ENCODE measurements at regions not wholly inside any gene's neighbourhood (a gene's known extent, or its start where the extent isn't known, plus 50 kb on each side); places are given as distances from the start of the nearest gene placed in this dataset.

- peaks cover 3% of the 10 kb centered on the region for H3K4me1 Mint-ChIP-seq (ENCODE audit: low read depth)
- H3K27ac Mint-ChIP-seq, result no peak overlapping the region
- H3K4me3 Mint-ChIP-seq (ENCODE audit: low read depth), result no peak overlapping the region
- no peaks in the 10 kb centered on the region for H3K36me3 Mint-ChIP-seq (ENCODE audit: insufficient read depth)
- no peak for TF ChIP-seq CTCF (IDR thresholded peaks at IDR 0.05; ENCODE audit: unreplicated experiment)
- H3K9me3 Mint-ChIP-seq (ENCODE audit: low read depth), result no peaks in the 10 kb centered on the region
- no peak for DNase-seq (ENCODE audit: low spot score, unreplicated experiment)
- H3K27me3 Mint-ChIP-seq, result no peaks in the 10 kb centered on the region
Observed at GRCh38 chr18:27750923-27751322, 426.0 kb downstream of the CDH2 start.

GRCh38 chr18:27750014-27750413, 426.9 kb downstream of the CDH2 start:
- peak; percentile 72 for TF ChIP-seq CTCF (IDR thresholded peaks at IDR 0.05; ENCODE audit: unreplicated experiment)
- peak; percentile 25 for DNase-seq (ENCODE audit: low spot score, unreplicated experiment)
- Mint-ChIP-seq H3K27me3 (no peaks in the 10 kb centered on the region), H3K4me1 (ENCODE audit: low read depth) (peaks cover 3% of the 10 kb centered on the region), H3K36me3 (ENCODE audit: insufficient read depth) (no peaks in the 10 kb centered on the region), H3K27ac (peak overlapping the region; percentile 14), H3K4me3 (ENCODE audit: low read depth) (no peak overlapping the region), H3K9me3 (ENCODE audit: low read depth) (no peaks in the 10 kb centered on the region)

GRCh38 chr18:27749194-27749593, 427.7 kb downstream of the CDH2 start:
- Mint-ChIP-seq H3K9me3 (ENCODE audit: low read depth) (no peaks in the 10 kb centered on the region), H3K36me3 (ENCODE audit: insufficient read depth) (no peaks in the 10 kb centered on the region), H3K27me3 (no peaks in the 10 kb centered on the region), H3K4me3 (ENCODE audit: low read depth) (no peak overlapping the region), H3K27ac (no peak overlapping the region), H3K4me1 (ENCODE audit: low read depth) (peaks cover 3% of the 10 kb centered on the region)
- TF ChIP-seq CTCF (IDR thresholded peaks at IDR 0.05; ENCODE audit: unreplicated experiment), result no peak
- no peak for DNase-seq (ENCODE audit: low spot score, unreplicated experiment)

GRCh38 chr18:27746241-27746640, 430.7 kb downstream of the CDH2 start:
- no peak for TF ChIP-seq CTCF (IDR thresholded peaks at IDR 0.05; ENCODE audit: unreplicated experiment)
- peaks cover 3% of the 10 kb centered on the region for H3K4me1 Mint-ChIP-seq (ENCODE audit: low read depth)
- H3K9me3 Mint-ChIP-seq (ENCODE audit: low read depth), result peaks cover 3% of the 10 kb centered on the region
- no peaks in the 10 kb centered on the region for H3K27me3 Mint-ChIP-seq
- H3K4me3 Mint-ChIP-seq (ENCODE audit: low read depth), result no peak overlapping the region
- no peak overlapping the region for H3K27ac Mint-ChIP-seq
- DNase-seq (ENCODE audit: low spot score, unreplicated experiment), result no peak
- peaks cover 1% of the 10 kb centered on the region for H3K36me3 Mint-ChIP-seq (ENCODE audit: insufficient read depth)

GRCh38 chr18:27735117-27735516, 441.8 kb downstream of the CDH2 start:
- H3K27ac Mint-ChIP-seq, result no peak overlapping the region
- H3K9me3 Mint-ChIP-seq (ENCODE audit: low read depth), result no peaks in the 10 kb centered on the region
- no peak for TF ChIP-seq CTCF (IDR thresholded peaks at IDR 0.05; ENCODE audit: unreplicated experiment)

More at GRCh38 chr18:27735117-27735516, 441.8 kb downstream of the CDH2 start:
- H3K4me1 Mint-ChIP-seq (ENCODE audit: low read depth), result peaks cover 10% of the 10 kb centered on the region
- DNase-seq (ENCODE audit: low spot score, unreplicated experiment), result no peak
- H3K4me3 Mint-ChIP-seq (ENCODE audit: low read depth), result no peak overlapping the region
- H3K27me3 Mint-ChIP-seq, result no peaks in the 10 kb centered on the region
- H3K36me3 Mint-ChIP-seq (ENCODE audit: insufficient read depth), result no peaks in the 10 kb centered on the region
